AG09309 (cell line): ENCODE measurements at regions not wholly inside any gene's neighbourhood (a gene's known extent, or its start where the extent isn't known, plus 50 kb on each side); places are given as distances from the start of the nearest gene placed in this dataset.

ENCODE experiments used
- DNase-seq: peaks from one replicate; pipeline ENCODE4 v3.0.0-alpha.2; 2010; ENCODE audit warnings: low read depth
- H3K4me3 ChIP-seq: 2 replicates; pipeline ENCODE4 v1.5.1; 2011; ENCODE audit warnings: mild to moderate bottlenecking, low read depth, low read length, moderate library complexity; ENCODE audit not compliant: control insufficient read depth
- CTCF ChIP-seq: IDR thresholded peaks from 2 replicates; pipeline ENCODE4 v1.5.1; 2011; ENCODE audit warnings: mild to moderate bottlenecking, low read depth, low read length, inconsistent platforms; ENCODE audit not compliant: insufficient read depth, control insufficient read depth; ENCODE audit errors: missing control alignments

GRCh38 chr12:59944177-59944576, 348.3 kb downstream of the SLC16A7 start:
- no peak overlapping the region for H3K4me3 ChIP-seq
- no peak for DNase-seq
- no peak for TF ChIP-seq CTCF

- no peak for TF ChIP-seq CTCF
- DNase-seq: no peak
- no peak overlapping the region for H3K4me3 ChIP-seq
Measured at GRCh38 chr12:59946635-59947034, 350.8 kb downstream of the SLC16A7 start.

GRCh38 chr12:59963546-59963945, 367.7 kb downstream of the SLC16A7 start:
- no peak for DNase-seq
- TF ChIP-seq CTCF: no peak
- no peak overlapping the region for H3K4me3 ChIP-seq

GRCh38 chr12:59972905-59973304, 377.1 kb downstream of the SLC16A7 start:
- TF ChIP-seq CTCF: no peak
- DNase-seq: peak; percentile 63
- H3K4me3 ChIP-seq: no peak overlapping the region

DNA sequence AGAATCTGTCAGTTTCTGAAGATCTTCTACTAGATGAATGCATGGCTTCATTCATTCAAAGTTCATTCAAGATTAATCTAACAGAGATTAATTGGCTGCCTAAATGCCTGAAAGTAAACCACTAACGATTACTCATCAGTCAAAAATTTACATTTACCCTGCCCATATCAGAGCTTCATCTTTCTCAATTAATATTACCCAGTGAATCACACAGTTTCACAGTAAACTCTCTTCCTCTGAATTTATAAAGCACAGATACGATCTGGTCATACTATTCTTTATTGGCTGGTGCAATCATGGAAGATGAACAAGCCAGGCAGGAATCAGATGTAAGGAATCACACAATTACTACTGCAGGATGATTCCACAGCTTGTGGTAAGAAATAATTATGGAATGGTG, 377.7 kb downstream of the SLC16A7 start:
- peak; percentile 82 for DNase-seq
- TF ChIP-seq CTCF: no peak
- no peak overlapping the region for H3K4me3 ChIP-seq

GRCh38 chr12:59977779-59978178, 381.9 kb downstream of the SLC16A7 start:
- no peak for TF ChIP-seq CTCF
- H3K4me3 ChIP-seq: no peak overlapping the region
- DNase-seq: no peak

- TF ChIP-seq CTCF: no peak
- peak; percentile 16 for DNase-seq
- H3K4me3 ChIP-seq: no peak overlapping the region
Measured at GRCh38 chr12:59980476-59980875, 384.6 kb downstream of the SLC16A7 start.
